OCI-LY1 (cell line): ENCODE measurements at regions not wholly inside any gene's neighbourhood (a gene's known extent, or its start where the extent isn't known, plus 50 kb on each side); places are given as distances from the start of the nearest gene placed in this dataset.

ENCODE experiments used
- CTCF ChIP-seq: fragments of 200-600 bp; sonication (generic), shearing (Covaris generic); IDR thresholded peaks from 2 replicates; pipeline ENCODE4 v1.5.1; 2017; ENCODE audit warnings: mild to moderate bottlenecking, antibody characterized with exemption, low read length, moderate library complexity, mixed read lengths
- EZH2 ChIP-seq: fragments of 200-600 bp; sonication (generic), shearing (Covaris generic); IDR thresholded peaks from 2 replicates; pipeline ENCODE4 v1.8.0; 2017; ENCODE audit warnings: borderline replicate concordance, mixed run types, mild to moderate bottlenecking, antibody characterized with exemption, low read length, moderate library complexity, mixed read lengths

- no peak for TF ChIP-seq CTCF
- TF ChIP-seq EZH2, result no peak
Measured at GRCh38 chr3:177772908-177773557, 575.8 kb upstream of the TBL1XR1 start.
